Liver (tissue), 8 donors: ENCODE measurements at regions not wholly inside any gene's neighbourhood (a gene's known extent, or its start where the extent isn't known, plus 50 kb on each side); places are given as distances from the start of the nearest gene placed in this dataset.

Source experiments
- DNase-seq: peaks from one replicate; pipeline ENCODE4 v3.0.0-alpha.2; 2017; ENCODE audit warnings: low spot score
- H3K27ac ChIP-seq, 2 donors: one replicate each; pipeline ENCODE4 v1.7.0; 2013; ENCODE audit warnings: inconsistent platforms in 2 of 2, low read length in 2 of 2, control low read depth in 1 of 2, low read depth in 1 of 2, mild to moderate bottlenecking in 1 of 2
- H3K27me3 ChIP-seq, 4 donors: one replicate each; pipeline versions ENCODE4 v1.6.1 to v1.7.0; 2013; ENCODE audit warnings: low read length in 3 of 4, inconsistent platforms in 1 of 4, mild to moderate bottlenecking in 1 of 4, moderate library complexity in 1 of 4; ENCODE audit not compliant: control insufficient read depth in 4 of 4, insufficient read depth in 4 of 4
- H3K36me3 ChIP-seq, 4 donors: one replicate each; pipeline versions ENCODE4 v1.6.1 to v1.7.0; 2013; ENCODE audit warnings: low read length in 3 of 4, mild to moderate bottlenecking in 3 of 4, low read depth in 1 of 4, moderate library complexity in 1 of 4; ENCODE audit not compliant: control insufficient read depth in 4 of 4, insufficient read depth in 3 of 4
- H3K4me1 ChIP-seq, 4 donors: one replicate each; pipeline versions ENCODE4 v1.6.1 to v1.7.0; 2013; ENCODE audit warnings: low read length in 3 of 4, mild to moderate bottlenecking in 3 of 4, moderate library complexity in 1 of 4; ENCODE audit not compliant: control insufficient read depth in 4 of 4, insufficient read depth in 4 of 4
- H3K4me3 ChIP-seq, 3 donors: one replicate each; pipeline versions ENCODE4 v1.6.1 to v1.7.0; 2013; ENCODE audit warnings: low read length in 3 of 3, control low read depth in 1 of 3, low read depth in 1 of 3, mild to moderate bottlenecking in 1 of 3
- H3K9ac ChIP-seq, 2 donors: one replicate each; pipeline ENCODE4 v1.7.0; 2013; ENCODE audit warnings: low read length in 2 of 2, mild to moderate bottlenecking in 2 of 2, moderate library complexity in 2 of 2, control low read depth in 1 of 2, low read depth in 1 of 2
- H3K9me3 ChIP-seq, 4 donors: one replicate each; pipeline versions ENCODE4 v1.6.1 to v1.7.0; 2013; ENCODE audit warnings: low read length in 3 of 4; ENCODE audit not compliant: control insufficient read depth in 4 of 4
- EGR1 ChIP-seq, 2 donors: IDR thresholded peaks; 2 replicates each; pipeline ENCODE4 v1.6.1; 2016 to 2018; ENCODE audit warnings: antibody characterized with exemption in 2 of 2, low read depth in 2 of 2
- FOXA1 ChIP-seq: IDR thresholded peaks from 2 replicates; pipeline ENCODE4 v1.6.1; 2016; ENCODE audit warnings: antibody characterized with exemption
- FOXA2 ChIP-seq: IDR thresholded peaks from 2 replicates; pipeline ENCODE4 v1.6.1; 2016; ENCODE audit warnings: antibody characterized with exemption
- GABPA ChIP-seq, 2 donors: IDR thresholded peaks in 1 of 2; conservative IDR thresholded peaks in 1 of 2; 2 replicates each; pipeline ENCODE4 v1.6.1; 2016; ENCODE audit warnings: antibody characterized with exemption in 2 of 2, mild to moderate bottlenecking in 1 of 2, moderate library complexity in 1 of 2
- HNF4A ChIP-seq, 2 donors: conservative IDR thresholded peaks; 2 replicates each; pipeline ENCODE4 v1.6.1; 2016; ENCODE audit warnings: antibody characterized with exemption in 2 of 2, mild to moderate bottlenecking in 2 of 2
- HNF4G ChIP-seq: IDR thresholded peaks from 2 replicates; pipeline ENCODE4 v1.6.1; 2016; ENCODE audit warnings: antibody characterized with exemption
- JUND ChIP-seq, 2 donors: IDR thresholded peaks; 2 replicates each; pipeline ENCODE4 v1.6.1; 2016; ENCODE audit warnings: antibody characterized with exemption in 2 of 2
- NR2F2 ChIP-seq: IDR thresholded peaks from 2 replicates; pipeline ENCODE4 v1.6.1; 2016; ENCODE audit warnings: antibody characterized with exemption
- RAD21 ChIP-seq, 2 donors: IDR thresholded peaks; 2 replicates each; pipeline ENCODE4 v1.6.1; 2016; ENCODE audit warnings: antibody characterized with exemption in 2 of 2, mild to moderate bottlenecking in 2 of 2
- RXRA ChIP-seq, 2 donors: IDR thresholded peaks; 2 replicates each; pipeline ENCODE4 v1.6.1; 2017 to 2018; ENCODE audit warnings: antibody characterized with exemption in 2 of 2, mild to moderate bottlenecking in 1 of 2
- SP1 ChIP-seq: IDR thresholded peaks from 2 replicates; pipeline ENCODE4 v1.6.1; 2018; ENCODE audit warnings: antibody characterized with exemption, mild to moderate bottlenecking
- TAF1 ChIP-seq: conservative IDR thresholded peaks from 2 replicates; pipeline ENCODE4 v1.6.1; 2016; ENCODE audit warnings: antibody characterized with exemption, mild to moderate bottlenecking
- YY1 ChIP-seq: IDR thresholded peaks from 2 replicates; pipeline ENCODE4 v1.6.1; 2016; ENCODE audit warnings: antibody characterized with exemption, mild to moderate bottlenecking
- WGBS: extraction: QIAGEN DNeasy Blood & Tissue Kit; methylation state at CpG from one replicate; pipeline ENCODE4 v1.1.7; 2013; 5-methylcytosine and 5-hydroxymethylcytosine counted together
- TF ChIP-seq, protein P1 (sequence below): IDR thresholded peaks from 2 replicates; pipeline ENCODE4 v1.6.1; 2016; ENCODE audit warnings: antibody characterized with exemption
- TF ChIP-seq, protein P2 (sequence below): IDR thresholded peaks from 2 replicates; pipeline ENCODE4 v1.6.1; 2016; ENCODE audit warnings: antibody characterized with exemption
- TF ChIP-seq, protein P3 (sequence below): IDR thresholded peaks from 2 replicates; pipeline ENCODE4 v1.6.1; 2016; ENCODE audit warnings: antibody characterized with exemption
- TF ChIP-seq, protein P4 (sequence below): fragments of 150-350 bp; IDR thresholded peaks from 2 replicates; pipeline ENCODE4 v1.5.1; 2017; ENCODE audit warnings: improper control_type of control experiment, low read depth, low read length; ENCODE audit not compliant: missing input control
- TF ChIP-seq, protein P5 (sequence below): IDR thresholded peaks from 2 replicates; pipeline ENCODE4 v1.6.1; 2016; ENCODE audit warnings: antibody characterized with exemption, mild to moderate bottlenecking
- donor health status: healthy.
- donor health status: healthy.
- donor health status: healthy.
- donor health status: healthy.
- donor health status: healthy.

DNA sequence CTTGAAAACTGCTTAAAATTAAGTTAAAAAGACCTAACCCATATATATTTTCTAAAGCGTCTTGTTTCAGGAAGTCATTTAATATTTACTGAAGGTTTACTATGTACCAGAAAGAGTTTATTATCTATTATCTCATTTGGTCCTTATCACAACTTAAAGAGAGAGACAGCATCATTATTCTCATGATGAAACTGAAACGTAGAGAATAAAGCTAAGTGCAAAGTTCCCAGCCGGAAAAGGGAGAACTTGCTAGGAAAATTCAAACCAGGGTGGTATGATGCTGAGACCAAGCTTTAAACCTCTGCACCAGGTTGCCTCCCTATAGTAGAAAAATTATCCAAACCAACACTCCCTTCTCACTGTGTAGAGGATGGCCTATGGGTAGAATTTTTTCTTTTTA, 207.7 kb upstream of the BMPER start:
- Histone ChIP-seq H3K4me1 (no peaks in the 10 kb centered on the region), H3K27ac (no peak overlapping the region), H3K27me3 (no peaks in the 10 kb centered on the region), H3K36me3 (no peaks in the 10 kb centered on the region), H3K9ac (no peak overlapping the region), H3K9me3 (peaks cover 7 to 15% (median 11%) of the 10 kb centered on the region in 4 donors), H3K4me3 (no peak overlapping the region)
- WGBS = 70% methylated on average over 3 of the region's 3 CpGs
- no peak for DNase-seq
- TF ChIP-seq JUND (IDR thresholded peaks at IDR 0.05) (no peak), SP1 (no peak), RAD21 (IDR thresholded peaks at IDR 0.05) (no peak), RXRA (IDR thresholded peaks at IDR 0.05) (no peak), GABPA (IDR thresholded peaks at IDR 0.05 in 1 of 2, conservative IDR thresholded peaks at IDR 0.05 in 1 of 2) (no peak), HNF4G (no peak), FOXA2 (no peak), FOXA1 (no peak), HNF4A (conservative IDR thresholded peaks at IDR 0.05) (no peak)
- TF ChIP-seq, protein P1, sequence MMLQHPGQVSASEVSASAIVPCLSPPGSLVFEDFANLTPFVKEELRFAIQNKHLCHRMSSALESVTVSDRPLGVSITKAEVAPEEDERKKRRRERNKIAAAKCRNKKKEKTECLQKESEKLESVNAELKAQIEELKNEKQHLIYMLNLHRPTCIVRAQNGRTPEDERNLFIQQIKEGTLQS = no peak
- TF ChIP-seq, protein P2, sequence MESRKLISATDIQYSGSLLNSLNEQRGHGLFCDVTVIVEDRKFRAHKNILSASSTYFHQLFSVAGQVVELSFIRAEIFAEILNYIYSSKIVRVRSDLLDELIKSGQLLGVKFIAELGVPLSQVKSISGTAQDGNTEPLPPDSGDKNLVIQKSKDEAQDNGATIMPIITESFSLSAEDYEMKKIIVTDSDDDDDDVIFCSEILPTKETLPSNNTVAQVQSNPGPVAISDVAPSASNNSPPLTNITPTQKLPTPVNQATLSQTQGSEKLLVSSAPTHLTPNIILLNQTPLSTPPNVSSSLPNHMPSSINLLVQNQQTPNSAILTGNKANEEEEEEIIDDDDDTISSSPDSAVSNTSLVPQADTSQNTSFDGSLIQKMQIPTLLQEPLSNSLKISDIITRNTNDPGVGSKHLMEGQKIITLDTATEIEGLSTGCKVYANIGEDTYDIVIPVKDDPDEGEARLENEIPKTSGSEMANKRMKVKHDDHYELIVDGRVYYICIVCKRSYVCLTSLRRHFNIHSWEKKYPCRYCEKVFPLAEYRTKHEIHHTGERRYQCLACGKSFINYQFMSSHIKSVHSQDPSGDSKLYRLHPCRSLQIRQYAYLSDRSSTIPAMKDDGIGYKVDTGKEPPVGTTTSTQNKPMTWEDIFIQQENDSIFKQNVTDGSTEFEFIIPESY = no peak
- TF ChIP-seq, protein P3, sequence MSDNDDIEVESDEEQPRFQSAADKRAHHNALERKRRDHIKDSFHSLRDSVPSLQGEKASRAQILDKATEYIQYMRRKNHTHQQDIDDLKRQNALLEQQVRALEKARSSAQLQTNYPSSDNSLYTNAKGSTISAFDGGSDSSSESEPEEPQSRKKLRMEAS = no peak
- TF ChIP-seq, protein P4, sequence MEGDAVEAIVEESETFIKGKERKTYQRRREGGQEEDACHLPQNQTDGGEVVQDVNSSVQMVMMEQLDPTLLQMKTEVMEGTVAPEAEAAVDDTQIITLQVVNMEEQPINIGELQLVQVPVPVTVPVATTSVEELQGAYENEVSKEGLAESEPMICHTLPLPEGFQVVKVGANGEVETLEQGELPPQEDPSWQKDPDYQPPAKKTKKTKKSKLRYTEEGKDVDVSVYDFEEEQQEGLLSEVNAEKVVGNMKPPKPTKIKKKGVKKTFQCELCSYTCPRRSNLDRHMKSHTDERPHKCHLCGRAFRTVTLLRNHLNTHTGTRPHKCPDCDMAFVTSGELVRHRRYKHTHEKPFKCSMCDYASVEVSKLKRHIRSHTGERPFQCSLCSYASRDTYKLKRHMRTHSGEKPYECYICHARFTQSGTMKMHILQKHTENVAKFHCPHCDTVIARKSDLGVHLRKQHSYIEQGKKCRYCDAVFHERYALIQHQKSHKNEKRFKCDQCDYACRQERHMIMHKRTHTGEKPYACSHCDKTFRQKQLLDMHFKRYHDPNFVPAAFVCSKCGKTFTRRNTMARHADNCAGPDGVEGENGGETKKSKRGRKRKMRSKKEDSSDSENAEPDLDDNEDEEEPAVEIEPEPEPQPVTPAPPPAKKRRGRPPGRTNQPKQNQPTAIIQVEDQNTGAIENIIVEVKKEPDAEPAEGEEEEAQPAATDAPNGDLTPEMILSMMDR = no peak

DNA sequence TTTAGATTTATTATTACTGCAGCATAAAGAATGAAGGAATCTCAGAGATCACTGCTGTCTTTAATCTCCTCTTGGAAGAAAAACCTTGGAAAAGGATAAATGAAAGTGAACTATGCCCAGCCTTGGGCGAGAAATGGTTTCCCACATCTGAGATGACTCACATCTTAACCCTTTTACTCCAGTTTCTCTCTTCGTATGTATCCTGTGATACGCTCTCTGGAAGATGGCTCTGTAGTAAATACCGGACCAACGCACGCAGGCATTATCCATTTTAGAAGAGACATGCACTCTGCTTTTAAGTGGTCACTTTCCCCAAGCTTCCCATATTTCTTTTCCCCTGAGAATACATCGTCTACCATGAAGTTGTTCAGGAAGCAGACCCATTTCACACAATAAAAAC, 207.3 kb upstream of the BMPER start:
- Histone ChIP-seq H3K9ac (no peak overlapping the region), H3K9me3 (peaks cover 7 to 15% (median 11%) of the 10 kb centered on the region in 4 donors), H3K27me3 (no peaks in the 10 kb centered on the region), H3K4me3 (no peak overlapping the region), H3K4me1 (no peaks in the 10 kb centered on the region), H3K36me3 (no peaks in the 10 kb centered on the region), H3K27ac (no peak overlapping the region)
- no peak for DNase-seq
- TF ChIP-seq TAF1 (no peak), RXRA (IDR thresholded peaks at IDR 0.05) (no peak), SP1 (no peak), NR2F2 (no peak), GABPA (IDR thresholded peaks at IDR 0.05 in 1 of 2, conservative IDR thresholded peaks at IDR 0.05 in 1 of 2) (no peak), JUND (IDR thresholded peaks at IDR 0.05) (no peak), FOXA1 (no peak), HNF4A (conservative IDR thresholded peaks at IDR 0.05) (no peak), YY1 (no peak), FOXA2 (no peak), HNF4G (no peak), EGR1 (IDR thresholded peaks at IDR 0.05; ENCODE audit: low read depth in 2 of 2) (no peak), RAD21 (IDR thresholded peaks at IDR 0.05) (no peak)
- TF ChIP-seq, protein P2 = no peak
- TF ChIP-seq, protein P4 = no peak
- TF ChIP-seq, protein P5, sequence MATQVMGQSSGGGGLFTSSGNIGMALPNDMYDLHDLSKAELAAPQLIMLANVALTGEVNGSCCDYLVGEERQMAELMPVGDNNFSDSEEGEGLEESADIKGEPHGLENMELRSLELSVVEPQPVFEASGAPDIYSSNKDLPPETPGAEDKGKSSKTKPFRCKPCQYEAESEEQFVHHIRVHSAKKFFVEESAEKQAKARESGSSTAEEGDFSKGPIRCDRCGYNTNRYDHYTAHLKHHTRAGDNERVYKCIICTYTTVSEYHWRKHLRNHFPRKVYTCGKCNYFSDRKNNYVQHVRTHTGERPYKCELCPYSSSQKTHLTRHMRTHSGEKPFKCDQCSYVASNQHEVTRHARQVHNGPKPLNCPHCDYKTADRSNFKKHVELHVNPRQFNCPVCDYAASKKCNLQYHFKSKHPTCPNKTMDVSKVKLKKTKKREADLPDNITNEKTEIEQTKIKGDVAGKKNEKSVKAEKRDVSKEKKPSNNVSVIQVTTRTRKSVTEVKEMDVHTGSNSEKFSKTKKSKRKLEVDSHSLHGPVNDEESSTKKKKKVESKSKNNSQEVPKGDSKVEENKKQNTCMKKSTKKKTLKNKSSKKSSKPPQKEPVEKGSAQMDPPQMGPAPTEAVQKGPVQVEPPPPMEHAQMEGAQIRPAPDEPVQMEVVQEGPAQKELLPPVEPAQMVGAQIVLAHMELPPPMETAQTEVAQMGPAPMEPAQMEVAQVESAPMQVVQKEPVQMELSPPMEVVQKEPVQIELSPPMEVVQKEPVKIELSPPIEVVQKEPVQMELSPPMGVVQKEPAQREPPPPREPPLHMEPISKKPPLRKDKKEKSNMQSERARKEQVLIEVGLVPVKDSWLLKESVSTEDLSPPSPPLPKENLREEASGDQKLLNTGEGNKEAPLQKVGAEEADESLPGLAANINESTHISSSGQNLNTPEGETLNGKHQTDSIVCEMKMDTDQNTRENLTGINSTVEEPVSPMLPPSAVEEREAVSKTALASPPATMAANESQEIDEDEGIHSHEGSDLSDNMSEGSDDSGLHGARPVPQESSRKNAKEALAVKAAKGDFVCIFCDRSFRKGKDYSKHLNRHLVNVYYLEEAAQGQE = no peak
- TF ChIP-seq, protein P1 = no peak
- TF ChIP-seq, protein P3 = no peak
- 90% methylated on average over 7 of the region's 7 CpGs for WGBS
